HepG2 (cell line): ENCODE measurements at regions not wholly inside any gene's neighbourhood (a gene's known extent, or its start where the extent isn't known, plus 50 kb on each side); places are given as distances from the start of the nearest gene placed in this dataset.

Experiments used
- ATAC-seq: fragments of 200-7000 bp; cut with Tn5 transposase; 3 replicates; pipeline ENCODE4 v1.9.1; 2020; ENCODE audit warnings: mild to moderate bottlenecking, moderate library complexity
- BruUV-seq: library from RNA; stranded (reverse); fragments of 400-500 nt; replicated peaks from 2 replicates; lab custom pipeline; 2021; lab: Mats Ljungman, UMichigan
- CTCF ChIA-PET: fragments of 300-600 bp; formaldehyde crosslinking; extraction: SDS; loops from one replicate; lab custom pipeline; 2021; ENCODE audit warnings: low total read pairs, inconsistent platforms, low intra/inter-chr PET ratio; lab: Yijun Ruan, JAX
- POLR2A ChIA-PET: fragments of 350-600 bp; sonication (Branson Sonifier 250); formaldehyde crosslinking; loops from one replicate; lab custom pipeline; 2020; ENCODE audit warnings: antibody characterized with exemption, inconsistent platforms; lab: Yijun Ruan, JAX
- DNase-seq: peaks from one replicate; pipeline ENCODE4 v3.0.0-alpha.2; 2015; ENCODE audit warnings: low spot score
- FAIRE-seq: peaks from 3 replicates; lab custom pipeline; 2011; peaks lifted over from hg19 to GRCh38; lab: Jason Lieb, UNC
- H2AFZ ChIP-seq: one replicate; pipeline ENCODE4 v1.6.1; 2011; ENCODE audit warnings: low read length, inconsistent platforms
- H3K27ac ChIP-seq: fragments of 300-600 bp; 3 replicates; pipeline ENCODE4 v1.8.0; 2011; ENCODE audit warnings: mixed run types, mild to moderate bottlenecking, mixed read lengths, low read length, inconsistent platforms; ENCODE audit not compliant: insufficient read depth; ENCODE audit errors: extremely low read length
- H3K27me3 ChIP-seq, 2 experiments: fragments of 200-600 bp in 1 of 2; 2 replicates in 1 of 2; 3 replicates in 1 of 2; pipeline versions ENCODE4 v1.6.0 to v1.8.0; 2011; ENCODE audit warnings: low read length in 2 of 2, mild to moderate bottlenecking in 2 of 2, moderate library complexity in 2 of 2, inconsistent platforms in 1 of 2; ENCODE audit not compliant: insufficient read depth in 2 of 2, control insufficient read depth in 1 of 2
- H3K36me3 ChIP-seq, 2 experiments: fragments of 200-600 bp in 1 of 2; replicated peaks in 1 of 2; 2 replicates in 1 of 2; 3 replicates in 1 of 2; pipeline versions ENCODE4 v1.5.1 to v1.8.0; 2011; ENCODE audit warnings: low read length in 2 of 2, inconsistent platforms in 1 of 2; ENCODE audit not compliant: insufficient read depth in 2 of 2, control insufficient read depth in 1 of 2
- H3K4me1 ChIP-seq: 2 replicates; pipeline ENCODE4 v1.5.1; 2012; ENCODE audit warnings: low read length, inconsistent platforms; ENCODE audit not compliant: insufficient read depth
- H3K4me2 ChIP-seq: 2 replicates; pipeline ENCODE4 v1.6.0; 2011; ENCODE audit warnings: low read depth, low read length, inconsistent platforms
- H3K4me3 ChIP-seq, 3 experiments: fragments of 200-600 bp in 1 of 3; sonication (generic), shearing (Covaris generic) in 1 of 3; replicated peaks in 1 of 3; 2 replicates each; pipeline ENCODE4 v1.5.1; 2011 to 2016; ENCODE audit warnings: low read length in 3 of 3, inconsistent platforms in 2 of 3, low read depth in 2 of 3, mild to moderate bottlenecking in 2 of 3, control low read depth in 1 of 3, mixed read lengths in 1 of 3; ENCODE audit not compliant: insufficient read depth in 1 of 3
- H3K79me2 ChIP-seq: one replicate; pipeline ENCODE4 v1.6.1; 2011; ENCODE audit warnings: low read length, inconsistent platforms; ENCODE audit not compliant: insufficient read depth
- H3K9ac ChIP-seq: 2 replicates; pipeline ENCODE4 v1.6.0; 2011; ENCODE audit warnings: mild to moderate bottlenecking, low read depth, low read length, inconsistent platforms; ENCODE audit not compliant: insufficient read depth
- H3K9me3 ChIP-seq: 2 replicates; pipeline ENCODE4 v1.5.1; 2012; ENCODE audit warnings: mild to moderate bottlenecking, low read length
- H4K20me1 ChIP-seq: 2 replicates; pipeline ENCODE4 v1.6.0; 2011; ENCODE audit warnings: inconsistent platforms, mild to moderate bottlenecking, low read length, moderate library complexity; ENCODE audit not compliant: insufficient read depth
- BRCA1 ChIP-seq: sonication (generic); formaldehyde crosslinking; IDR thresholded peaks from 2 replicates; pipeline ENCODE4 v1.4.0; 2020; ENCODE audit warnings: missing genetic modification reagents
- CBX2 ChIP-seq, 2 experiments: fragments of 200-600 bp in 1 of 2; sonication (generic); formaldehyde crosslinking in 1 of 2; IDR thresholded peaks; 2 replicates each; pipeline versions ENCODE4 v1.7.0 to v1.8.1; 2018 to 2022; ENCODE audit warnings: low read depth in 2 of 2, low read length in 1 of 2, mild to moderate bottlenecking in 1 of 2, missing genetic modification reagents in 1 of 2
- CENPT ChIP-seq: sonication (generic); formaldehyde crosslinking; IDR thresholded peaks from 2 replicates; pipeline ENCODE4 v1.8.0; 2022; ENCODE audit warnings: low read depth, mild to moderate bottlenecking, moderate library complexity, missing genetic modification reagents
- MXD3 ChIP-seq: IDR thresholded peaks from 2 replicates; pipeline ENCODE4 v1.6.1; 2016; ENCODE audit warnings: mild to moderate bottlenecking, missing biosample characterization, missing genetic modification reagents
- NFIB ChIP-seq: sonication (generic); formaldehyde crosslinking; IDR thresholded peaks from 2 replicates; pipeline ENCODE4 v1.9.0; 2021; ENCODE audit warnings: missing genetic modification reagents, mild to moderate bottlenecking, borderline replicate concordance
- SPEN ChIP-seq: sonication (generic); formaldehyde crosslinking; IDR thresholded peaks from 2 replicates; pipeline ENCODE4 v1.5.1; 2020; ENCODE audit warnings: low read depth, mild to moderate bottlenecking, missing genetic modification reagents
- TIGD3 ChIP-seq: sonication (generic); formaldehyde crosslinking; IDR thresholded peaks from 2 replicates; pipeline ENCODE4 v1.5.1; 2020; ENCODE audit warnings: mild to moderate bottlenecking, missing genetic modification reagents, borderline replicate concordance
- TRIM24 ChIP-seq: sonication (generic); formaldehyde crosslinking; IDR thresholded peaks from 2 replicates; pipeline ENCODE4 v1.8.0; 2022; ENCODE audit warnings: mild to moderate bottlenecking, missing genetic modification reagents
- YY1 ChIP-seq: IDR thresholded peaks from 2 replicates; pipeline ENCODE4 v1.6.1; 2011; ENCODE audit warnings: low read length, low read depth, moderate library complexity, mild to moderate bottlenecking; ENCODE audit not compliant: insufficient read depth, insufficient replicate concordance
- ZBTB46 ChIP-seq: sonication (generic); formaldehyde crosslinking; IDR thresholded peaks from 2 replicates; pipeline ENCODE4 v1.4.0; 2020; ENCODE audit warnings: mild to moderate bottlenecking, missing genetic modification reagents, borderline replicate concordance
- ZKSCAN5 ChIP-seq: sonication (generic); formaldehyde crosslinking; IDR thresholded peaks from 2 replicates; pipeline ENCODE4 v1.5.1; 2020; ENCODE audit warnings: mild to moderate bottlenecking, missing genetic modification reagents
- ZNF264 ChIP-seq: sonication (generic); formaldehyde crosslinking; IDR thresholded peaks from 2 replicates; pipeline ENCODE4 v1.4.0; 2020; ENCODE audit warnings: missing genetic modification reagents
- ZNF598 ChIP-seq: sonication (generic); formaldehyde crosslinking; IDR thresholded peaks from 2 replicates; pipeline ENCODE4 v1.5.1; 2020; ENCODE audit warnings: mild to moderate bottlenecking, missing genetic modification reagents, borderline replicate concordance
- ZNF878 ChIP-seq: sonication (generic); formaldehyde crosslinking; IDR thresholded peaks from 2 replicates; pipeline ENCODE4 v1.8.1; 2023; ENCODE audit warnings: mild to moderate bottlenecking, missing genetic modification reagents, moderate library complexity
- ZNF891 ChIP-seq: sonication (generic); formaldehyde crosslinking; IDR thresholded peaks from 2 replicates; pipeline ENCODE4 v1.5.0; 2020; ENCODE audit warnings: mild to moderate bottlenecking, missing genetic modification reagents
- WGBS: methylation state at CpG from one replicate; pipeline ENCODE4 v1.1.6; 2017; ENCODE audit warnings: low lambda C conversion rate; 5-methylcytosine and 5-hydroxymethylcytosine counted together
- in situ Hi-C: cut with HindIII; loops from 2 replicates; pipeline ENCODE4 v1.10.0; 2017; ENCODE audit warnings: low pct_unique_long_range_greater_than_20kb; ENCODE audit not compliant: extremely low pct_ligation_motif_present
- intact Hi-C: fragments of 100-400 bp; cut with micrococcal nuclease; formaldehyde crosslinking; loops from one replicate; pipeline ENCODE4 v1.10.0; 2022; ENCODE audit not compliant: unreplicated experiment

- TF ChIP-seq TIGD3 (CRISPR knock-in tag): no peak
- TF ChIP-seq BRCA1 (CRISPR knock-in tag): no peak
- no peak for TF ChIP-seq ZNF891 (CRISPR knock-in tag)
- TF ChIP-seq, all 625 proteins: peak for 0
Observed at GRCh38 chr3:88810455-88810854, 297.0 kb upstream of the EPHA3 start (continued).

- Histone ChIP-seq H2AFZ (no peak overlapping the region), H4K20me1 (no peaks in the 10 kb centered on the region), H3K4me2 (no peak overlapping the region)
- no peak for TF ChIP-seq CBX2 (IDR thresholded peaks at IDR 0.05; ENCODE audit: low read depth, low read length)
- TF ChIP-seq CBX2 (CRISPR knock-in tag; IDR thresholded peaks at IDR 0.05; ENCODE audit: low read depth): no peak
- TF ChIP-seq CENPT (CRISPR knock-in tag): no peak
- TF ChIP-seq, all 625 proteins: peak for 0
- POLR2A ChIA-PET: no interaction called here
- no peak overlapping the region for H3K9ac ChIP-seq
- no peak for ATAC-seq
- no TSS peak for BruUV-seq
- no peaks in the 10 kb centered on the region for H3K4me1 ChIP-seq
- H3K9me3 ChIP-seq: no peaks in the 10 kb centered on the region
- DNase-seq: no peak
- intact Hi-C loops: no loop called here
- CTCF ChIA-PET: no interaction called here
- no peaks in the 10 kb centered on the region for H3K79me2 ChIP-seq
- in situ Hi-C loops: no loop called here
- H3K36me3 ChIP-seq: no peaks in the 10 kb centered on the region
- H3K4me3 ChIP-seq: no peak overlapping the region
- FAIRE-seq: no peak
- 1% methylated on average over 3 of the region's 3 CpGs for WGBS
- no peaks in the 10 kb centered on the region for H3K27me3 ChIP-seq
- no peak overlapping the region for H3K27ac ChIP-seq
Observed at GRCh38 chr3:88811096-88811495, 296.3 kb upstream of the EPHA3 start.

- Histone ChIP-seq H2AFZ (no peak overlapping the region), H3K4me3 (no peak overlapping the region), H4K20me1 (no peaks in the 10 kb centered on the region), H3K27ac (no peak overlapping the region), H3K79me2 (no peaks in the 10 kb centered on the region), H3K4me1 (no peaks in the 10 kb centered on the region), H3K36me3 (no peaks in the 10 kb centered on the region), H3K9me3 (no peaks in the 10 kb centered on the region), H3K9ac (no peak overlapping the region), H3K27me3 (no peaks in the 10 kb centered on the region), H3K4me2 (no peak overlapping the region)
- BruUV-seq: no TSS peak
- ChIA-PET CTCF (no interaction called here), POLR2A (no interaction called here)
- DNase-seq: no peak
- in situ Hi-C loops (no loop called here), intact Hi-C loops (no loop called here)
- ATAC-seq: no peak
- no peak for FAIRE-seq
- WGBS: 45% methylated on average over 5 of the region's 5 CpGs
- TF ChIP-seq TRIM24 (CRISPR knock-in tag) (no peak), ZNF264 (CRISPR knock-in tag) (no peak), ZKSCAN5 (CRISPR knock-in tag) (no peak), YY1 (no peak), ZNF598 (CRISPR knock-in tag) (no peak), MXD3 (CRISPR knock-in tag) (no peak), NFIB (CRISPR knock-in tag) (no peak), SPEN (CRISPR knock-in tag) (no peak), ZNF878 (no peak), ZBTB46 (CRISPR knock-in tag) (no peak)
Observed at GRCh38 chr3:88812576-88812975, 294.8 kb upstream of the EPHA3 start.
